ENCODE measurements at regions not wholly inside any gene's neighbourhood (a gene's known extent, or its start where the extent isn't known, plus 50 kb on each side); places are given as distances from the start of the nearest gene placed in this dataset.

DNA sequence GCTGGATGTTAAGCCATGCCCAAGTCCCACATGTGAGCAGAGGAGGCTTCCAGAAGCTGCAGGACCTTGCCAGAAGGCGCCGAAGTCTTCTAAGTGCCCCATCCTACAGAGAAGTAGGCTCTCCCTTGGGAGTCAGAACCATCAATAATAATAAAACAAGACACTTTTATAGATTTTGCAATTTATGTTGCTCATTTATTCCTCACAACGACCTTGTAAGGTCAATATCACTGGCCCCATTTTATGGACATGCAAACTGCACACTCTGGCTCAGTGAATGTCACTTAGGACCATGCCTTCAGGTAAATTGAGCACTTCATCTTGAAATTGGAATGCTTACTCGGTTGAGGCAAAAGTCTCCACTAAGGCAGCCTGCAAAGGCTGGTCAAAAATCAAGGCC is 170.4 kb downstream of the BCOR start:
- Histone ChIP-seq H3K4me3 (no peak overlapping the region), H3K4me1 (no peaks in the 10 kb centered on the region), H3K27me3 (no peaks in the 10 kb centered on the region), H3K9me3 (no peaks in the 10 kb centered on the region), H3K36me3 (replicated peaks in 1 of 2; ENCODE audit: insufficient read depth in 1 of 2, low read depth in 2 of 2) (no peaks in the 10 kb centered on the region), H3K27ac (no peak overlapping the region)
- 73 to 75% methylated on average over 1 to 4 of the region's 4 CpGs for WGBS, 2 donors
- no peak for TF ChIP-seq POLR2A (IDR thresholded peaks at IDR 0.05)
- TF ChIP-seq, protein P1, sequence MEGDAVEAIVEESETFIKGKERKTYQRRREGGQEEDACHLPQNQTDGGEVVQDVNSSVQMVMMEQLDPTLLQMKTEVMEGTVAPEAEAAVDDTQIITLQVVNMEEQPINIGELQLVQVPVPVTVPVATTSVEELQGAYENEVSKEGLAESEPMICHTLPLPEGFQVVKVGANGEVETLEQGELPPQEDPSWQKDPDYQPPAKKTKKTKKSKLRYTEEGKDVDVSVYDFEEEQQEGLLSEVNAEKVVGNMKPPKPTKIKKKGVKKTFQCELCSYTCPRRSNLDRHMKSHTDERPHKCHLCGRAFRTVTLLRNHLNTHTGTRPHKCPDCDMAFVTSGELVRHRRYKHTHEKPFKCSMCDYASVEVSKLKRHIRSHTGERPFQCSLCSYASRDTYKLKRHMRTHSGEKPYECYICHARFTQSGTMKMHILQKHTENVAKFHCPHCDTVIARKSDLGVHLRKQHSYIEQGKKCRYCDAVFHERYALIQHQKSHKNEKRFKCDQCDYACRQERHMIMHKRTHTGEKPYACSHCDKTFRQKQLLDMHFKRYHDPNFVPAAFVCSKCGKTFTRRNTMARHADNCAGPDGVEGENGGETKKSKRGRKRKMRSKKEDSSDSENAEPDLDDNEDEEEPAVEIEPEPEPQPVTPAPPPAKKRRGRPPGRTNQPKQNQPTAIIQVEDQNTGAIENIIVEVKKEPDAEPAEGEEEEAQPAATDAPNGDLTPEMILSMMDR (IDR thresholded peaks at IDR 0.05) = no peak
- ATAC-seq (no peak), DNase-seq (no peak)
- intact Hi-C loops (cut with DNase I) = no loop called here

DNA sequence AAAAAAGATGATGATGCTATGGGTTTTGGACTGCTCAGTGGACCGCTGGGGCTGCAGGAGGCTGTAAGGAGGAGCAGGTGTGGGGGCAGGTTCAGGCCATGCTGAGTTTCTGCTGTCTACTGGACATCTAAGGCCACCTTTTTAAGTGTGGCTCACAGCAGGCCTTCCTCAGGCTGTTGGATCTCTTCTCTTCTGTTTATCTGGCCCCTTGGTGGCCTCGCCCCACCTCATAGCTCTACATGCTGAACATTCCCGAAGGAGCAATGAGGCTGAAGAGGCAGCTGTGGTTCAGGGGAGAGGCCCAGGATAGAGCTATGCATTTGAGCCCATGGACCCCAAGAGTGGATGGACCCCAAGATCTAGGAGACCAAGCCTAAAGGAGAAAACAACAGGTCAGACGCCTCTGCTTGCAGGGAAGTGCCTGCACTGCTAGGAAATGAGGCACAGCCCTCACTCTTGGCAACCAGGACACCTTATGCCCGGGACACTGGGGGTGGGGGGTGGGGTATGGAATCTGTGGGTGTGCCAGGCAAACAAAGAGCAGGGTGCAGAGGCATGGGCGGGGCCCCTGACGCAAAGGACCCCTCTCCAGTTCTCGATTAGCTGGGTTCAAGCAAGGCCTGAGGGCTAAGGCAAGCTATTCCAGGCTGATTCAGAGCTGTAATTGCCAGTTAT is 168.9 kb downstream of the BCOR start:
- intact Hi-C loops (cut with DNase I) = no loop called here

DNA sequence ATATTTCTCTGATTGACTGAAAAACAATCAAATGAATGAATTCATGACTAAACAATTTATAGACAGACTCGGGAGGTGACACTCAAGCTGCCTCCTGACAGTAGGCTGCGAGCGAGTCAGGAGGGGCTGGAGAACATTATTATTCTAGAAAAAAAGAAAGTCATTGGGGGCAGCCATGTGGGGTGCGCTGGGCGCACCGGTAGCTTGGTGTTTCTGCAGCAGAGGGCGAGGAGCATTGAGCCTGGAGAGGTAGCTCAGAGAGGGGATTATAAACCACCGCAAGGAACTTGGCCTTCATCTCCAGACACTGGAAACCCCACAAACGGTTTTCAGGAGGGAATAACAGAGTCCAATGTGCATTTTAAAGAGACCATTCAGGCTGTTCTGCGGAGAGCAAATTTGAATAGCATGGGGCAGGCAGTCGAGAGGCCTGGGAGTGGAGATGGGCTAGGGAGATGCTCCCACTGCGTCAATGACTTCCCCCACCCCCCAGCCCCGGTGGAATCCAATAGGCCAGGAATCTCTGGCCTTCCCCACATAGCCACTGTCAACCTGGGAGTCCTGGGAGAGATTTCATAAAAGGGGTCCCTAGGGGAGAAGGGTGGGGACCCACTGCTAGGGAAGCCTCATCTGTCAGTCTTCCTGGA is 168.3 kb downstream of the BCOR start:
- no peaks in the 10 kb centered on the region for H3K27me3 ChIP-seq
- intact Hi-C loops (cut with DNase I) = no loop called here
- TF ChIP-seq, protein P1 (IDR thresholded peaks at IDR 0.05) = no peak
- TF ChIP-seq POLR2A (IDR thresholded peaks at IDR 0.05) = no peak
- no peak overlapping the region for H3K27ac ChIP-seq
- H3K36me3 ChIP-seq (replicated peaks in 1 of 2; ENCODE audit: insufficient read depth in 1 of 2, low read depth in 2 of 2) = no peaks in the 10 kb centered on the region
- WGBS, 2 donors = 83 to 89% methylated on average over 8 to 9 of the region's 13 CpGs
- ATAC-seq (no peak), DNase-seq (no peak)
- H3K4me3 ChIP-seq = no peak overlapping the region
- no peaks in the 10 kb centered on the region for H3K4me1 ChIP-seq
- H3K9me3 ChIP-seq = no peaks in the 10 kb centered on the region

More for the DNA sequence above, 168.9 kb downstream of the BCOR start:
- no peaks in the 10 kb centered on the region for H3K4me1 ChIP-seq
- no peak overlapping the region for H3K4me3 ChIP-seq
- H3K27me3 ChIP-seq = no peaks in the 10 kb centered on the region
- ATAC-seq = no peak
- WGBS, 2 donors = 80 to 86% methylated on average over 2 to 5 of the region's 8 CpGs
- H3K36me3 ChIP-seq (replicated peaks in 1 of 2; ENCODE audit: insufficient read depth in 1 of 2, low read depth in 2 of 2) = no peaks in the 10 kb centered on the region
- no peaks in the 10 kb centered on the region for H3K9me3 ChIP-seq
- DNase-seq = no peak
- no peak overlapping the region for H3K27ac ChIP-seq
- TF ChIP-seq, protein P1 (IDR thresholded peaks at IDR 0.05) = no peak
- no peak for TF ChIP-seq POLR2A (IDR thresholded peaks at IDR 0.05)

DNA sequence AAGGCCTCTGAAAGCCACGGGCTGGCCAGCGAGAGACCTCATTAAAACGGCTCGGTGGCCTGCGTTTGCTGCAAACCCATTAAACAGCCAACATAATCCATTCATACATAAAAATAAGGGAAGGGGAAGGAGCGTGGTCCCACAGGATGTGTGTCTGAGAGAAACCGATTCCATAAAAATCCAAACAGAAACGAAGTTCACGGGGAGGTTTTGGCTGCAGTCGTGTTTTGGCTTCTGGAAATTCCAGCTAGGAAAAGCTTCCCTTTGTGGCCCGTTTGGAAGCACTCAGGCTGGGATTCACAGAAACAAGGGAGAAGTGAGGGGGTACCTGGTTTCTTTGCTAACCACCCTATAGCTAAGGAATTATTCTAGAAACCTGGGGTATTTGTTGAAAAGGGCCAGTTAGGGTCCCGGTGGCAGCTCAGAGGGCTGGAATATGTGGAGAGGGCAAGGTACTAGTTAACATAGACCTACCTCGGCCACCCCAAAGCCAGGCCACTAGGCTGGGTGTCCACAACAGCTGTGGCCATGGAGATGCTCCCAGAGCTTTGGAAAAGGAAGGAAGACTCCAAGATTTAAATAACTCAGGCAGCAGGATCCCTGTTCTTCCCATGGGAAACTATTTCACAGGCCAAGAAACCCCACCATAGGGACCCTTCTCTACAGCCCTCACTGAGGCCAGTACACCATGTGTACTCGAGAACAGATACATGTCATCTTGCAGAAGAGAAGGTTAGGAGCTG is 166.8 kb downstream of the BCOR start:
- ATAC-seq (no peak), DNase-seq (no peak)
- Histone ChIP-seq H3K4me3 (no peak overlapping the region), H3K27ac (no peak overlapping the region), H3K4me1 (no peaks in the 10 kb centered on the region), H3K27me3 (no peaks in the 10 kb centered on the region), H3K9me3 (no peaks in the 10 kb centered on the region), H3K36me3 (replicated peaks in 1 of 2; ENCODE audit: insufficient read depth in 1 of 2, low read depth in 2 of 2) (no peaks in the 10 kb centered on the region)
- TF ChIP-seq, protein P1 (IDR thresholded peaks at IDR 0.05) = no peak
- no peak for TF ChIP-seq POLR2A (IDR thresholded peaks at IDR 0.05)
- WGBS, 2 donors = 84 to 92% methylated on average over 7 to 13 of the region's 14 CpGs
- intact Hi-C loops (cut with DNase I) = no loop called here

Data from body of pancreas (tissue), 4 donors.